Keratinocyte (primary cell): ENCODE measurements at regions not wholly inside any gene's neighbourhood (a gene's known extent, or its start where the extent isn't known, plus 50 kb on each side); places are given as distances from the start of the nearest gene placed in this dataset.

Experiments used
- DNase-seq: peaks from one replicate; pipeline ENCODE4 v3.0.0-alpha.2; 2011; ENCODE audit warnings: low read depth, missing footprints, low spot score
- FAIRE-seq: peaks from 2 replicates; lab custom pipeline; 2011; peaks lifted over from hg19 to GRCh38; lab: Jason Lieb, UNC
- H2AFZ ChIP-seq: 2 replicates; pipeline ENCODE4 v1.6.0; 2012; ENCODE audit warnings: low read length, control low read depth, inconsistent platforms; ENCODE audit not compliant: control insufficient read depth
- H3K27ac ChIP-seq: 2 replicates; pipeline ENCODE4 v1.5.1; 2011; ENCODE audit warnings: low read length; ENCODE audit not compliant: control insufficient read depth, insufficient read depth
- H3K27me3 ChIP-seq: 3 replicates; pipeline ENCODE4 v1.6.0; 2011; ENCODE audit warnings: low read length; ENCODE audit not compliant: control insufficient read depth, insufficient read depth; ENCODE audit errors: extremely low read depth
- H3K36me3 ChIP-seq, 2 experiments: 2 replicates in 1 of 2; 3 replicates in 1 of 2; pipeline ENCODE4 v1.5.1; 2011; ENCODE audit warnings: low read length in 2 of 2, mild to moderate bottlenecking in 1 of 2; ENCODE audit not compliant: control insufficient read depth in 2 of 2, insufficient read depth in 2 of 2; ENCODE audit errors: extremely low read depth in 1 of 2
- H3K4me1 ChIP-seq: 3 replicates; pipeline ENCODE4 v1.5.1; 2011; ENCODE audit warnings: low read length; ENCODE audit not compliant: control insufficient read depth, insufficient read depth; ENCODE audit errors: extremely low read depth
- H3K4me2 ChIP-seq: 3 replicates; pipeline ENCODE4 v1.6.0; 2011; ENCODE audit warnings: low read depth, low read length; ENCODE audit not compliant: control insufficient read depth, insufficient read depth; ENCODE audit errors: extremely low read depth
- H3K4me3 ChIP-seq, 3 experiments: fragments of 200-600 bp in 1 of 3; sonication (generic) in 1 of 3; 2 replicates in 2 of 3; 3 replicates in 1 of 3; pipeline ENCODE4 v1.5.1; 2011 to 2016; ENCODE audit warnings: low read length in 3 of 3, mild to moderate bottlenecking in 3 of 3, control low read depth in 2 of 3, inconsistent platforms in 1 of 3, low read depth in 1 of 3, mixed read lengths in 1 of 3, mixed run types in 1 of 3, moderate library complexity in 1 of 3; ENCODE audit not compliant: control insufficient read depth in 2 of 3, insufficient read depth in 2 of 3; ENCODE audit errors: extremely low read depth in 1 of 3
- H3K79me2 ChIP-seq: 2 replicates; pipeline ENCODE4 v1.6.0; 2012; ENCODE audit warnings: low read length; ENCODE audit not compliant: control insufficient read depth, insufficient read depth
- H3K9ac ChIP-seq: 3 replicates; pipeline ENCODE4 v1.6.0; 2011; ENCODE audit warnings: low read length; ENCODE audit not compliant: control insufficient read depth, insufficient read depth; ENCODE audit errors: extremely low read depth
- H3K9me1 ChIP-seq: 3 replicates; pipeline ENCODE4 v1.6.0; 2011; ENCODE audit warnings: low read length; ENCODE audit not compliant: control insufficient read depth, insufficient read depth; ENCODE audit errors: extremely low read depth
- H3K9me3 ChIP-seq: 2 replicates; pipeline ENCODE4 v1.5.1; 2012; ENCODE audit warnings: low read depth, low read length; ENCODE audit not compliant: control insufficient read depth
- H4K20me1 ChIP-seq: 3 replicates; pipeline ENCODE4 v1.6.0; 2011; ENCODE audit warnings: low read length; ENCODE audit not compliant: control insufficient read depth, insufficient read depth; ENCODE audit errors: extremely low read depth
- CTCF ChIP-seq, 3 experiments: IDR thresholded peaks in 1 of 3; conservative IDR thresholded peaks in 1 of 3; optimal IDR thresholded peaks in 1 of 3; 2 replicates in 2 of 3; 3 replicates in 1 of 3; pipeline versions ENCODE3 to v1.5.1; 2011; ENCODE audit warnings: low read length in 3 of 3, mild to moderate bottlenecking in 3 of 3, moderate library complexity in 2 of 3, control low read depth in 1 of 3, inconsistent platforms in 1 of 3; ENCODE audit not compliant: insufficient read depth in 2 of 3; ENCODE audit errors: extremely low read depth in 1 of 3
- EZH2 ChIP-seq: IDR thresholded peaks from one replicate; pipeline ENCODE4 v1.6.1; 2012; ENCODE audit warnings: inconsistent platforms, mild to moderate bottlenecking, low read length, moderate library complexity
- dilution Hi-C: fragments of 300-500 bp; cut with MboI; formaldehyde crosslinking; loops from one replicate; pipeline ENCODE4 v1.7.0; 2020; ENCODE audit warnings: low sequenced_read_pairs; ENCODE audit not compliant: extremely low pct_ligation_motif_present

GRCh38 chr11:41660585-41660984 lies 201.1 kb upstream of the LRRC4C start:
- no peak for DNase-seq
- Histone ChIP-seq H3K9ac (no peak overlapping the region), H3K4me1 (no peaks in the 10 kb centered on the region), H3K4me3 (no peak overlapping the region), H3K27me3 (no peaks in the 10 kb centered on the region), H2AFZ (no peak overlapping the region), H3K9me3 (no peaks in the 10 kb centered on the region), H3K27ac (no peak overlapping the region), H3K4me2 (no peak overlapping the region), H3K79me2 (no peaks in the 10 kb centered on the region), H3K36me3 (no peaks in the 10 kb centered on the region), H4K20me1 (no peaks in the 10 kb centered on the region), H3K9me1 (no peaks in the 10 kb centered on the region)
- no peak for FAIRE-seq
- no peak for TF ChIP-seq EZH2
- TF ChIP-seq CTCF (optimal IDR thresholded peaks at IDR 0.05 in 1 of 3, IDR thresholded peaks at IDR 0.05 in 1 of 3, conservative IDR thresholded peaks at IDR 0.05 in 1 of 3; ENCODE audit: extremely low read depth in 1 of 3, insufficient read depth in 2 of 3, low read length in 3 of 3), result peak in 1 of 3 experiments; percentile 15
- dilution Hi-C loops, result no loop called here

DNA sequence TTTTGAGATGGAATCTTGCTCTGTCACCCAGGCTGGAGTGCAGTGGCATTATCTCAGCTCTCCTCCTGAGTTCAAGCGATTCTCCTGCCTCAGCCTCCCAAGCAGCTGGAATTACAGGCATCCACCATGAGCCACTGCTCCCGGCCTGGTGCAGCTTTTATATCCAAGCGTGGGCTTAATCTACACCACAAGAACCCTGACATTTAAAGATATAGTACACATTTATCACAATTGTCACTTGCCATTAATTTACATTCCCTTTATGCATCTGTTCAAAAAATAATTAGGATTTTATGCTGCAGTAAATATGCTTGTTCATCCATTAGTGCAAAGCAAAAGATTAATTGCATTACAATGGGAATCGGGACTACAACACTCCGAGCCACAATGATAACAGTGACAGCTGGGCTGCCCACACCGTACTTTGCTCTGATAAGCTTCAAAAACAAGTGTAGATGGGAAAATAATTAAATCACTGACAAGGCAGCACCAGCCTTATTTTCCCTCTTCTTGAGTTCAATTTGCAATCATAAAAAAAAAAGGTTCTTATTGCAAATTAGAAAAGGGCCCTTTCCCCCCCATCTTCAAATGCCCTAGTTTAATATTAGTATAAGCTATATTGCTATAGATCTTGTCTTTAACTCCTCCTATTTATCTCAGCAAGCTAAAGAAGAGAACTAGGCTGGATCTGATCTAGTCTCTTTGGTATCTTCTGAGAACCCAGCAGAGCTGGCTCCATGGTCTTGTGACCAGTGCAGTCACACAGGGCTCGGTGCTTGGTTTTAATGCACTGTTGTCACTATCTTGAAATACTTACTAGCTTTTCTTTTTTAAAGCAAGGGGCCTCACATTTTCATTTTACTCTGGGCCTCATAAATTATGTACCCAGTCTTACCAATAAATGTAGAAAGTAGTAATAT lies 206.2 kb upstream of the LRRC4C start:
- Histone ChIP-seq H2AFZ (no peak overlapping the region), H3K79me2 (no peaks in the 10 kb centered on the region), H3K4me1 (no peaks in the 10 kb centered on the region), H3K9ac (no peak overlapping the region), H3K27me3 (no peaks in the 10 kb centered on the region), H3K36me3 (no peaks in the 10 kb centered on the region), H3K9me1 (no peaks in the 10 kb centered on the region), H3K4me3 (no peak overlapping the region), H3K9me3 (no peaks in the 10 kb centered on the region), H4K20me1 (no peaks in the 10 kb centered on the region), H3K27ac (no peak overlapping the region), H3K4me2 (no peak overlapping the region)
- FAIRE-seq (no peak), DNase-seq (no peak)
- dilution Hi-C loops, result no loop called here
- TF ChIP-seq CTCF (optimal IDR thresholded peaks at IDR 0.05 in 1 of 3, IDR thresholded peaks at IDR 0.05 in 1 of 3, conservative IDR thresholded peaks at IDR 0.05 in 1 of 3; ENCODE audit: extremely low read depth in 1 of 3, insufficient read depth in 2 of 3, low read length in 3 of 3), result no peak
